ENCODE measurements at regions not wholly inside any gene's neighbourhood (a gene's known extent, or its start where the extent isn't known, plus 50 kb on each side); places are given as distances from the start of the nearest gene placed in this dataset.

DNA sequence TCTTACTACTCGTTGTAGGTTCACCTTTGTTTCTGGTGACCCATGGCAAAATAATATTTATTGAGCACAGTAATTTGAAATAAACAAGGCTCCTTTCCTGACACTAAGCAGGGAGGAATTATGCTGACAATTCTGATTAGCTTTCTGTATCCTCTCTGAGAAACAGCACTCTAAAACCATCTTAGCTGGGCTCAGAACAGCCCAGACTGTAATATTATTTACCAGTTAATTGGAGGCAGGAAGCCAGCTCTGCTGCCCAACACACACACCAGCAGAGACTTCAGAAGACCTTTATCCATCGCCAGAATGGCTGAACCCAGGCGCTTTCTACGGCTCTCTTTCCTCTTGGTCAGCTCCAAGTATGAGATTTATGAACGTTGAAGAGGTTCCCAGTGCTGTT lies 77.6 kb upstream of the FMN2 start:
- ATAC-seq (ENCODE audit: insufficient read depth, low FRiP score), result no peak
- Histone ChIP-seq H3K27ac (ENCODE audit: low read depth in 1 of 2, low read length in 1 of 2) (no peak overlapping the region), H3K4me3 (no peak overlapping the region), H3K36me3 (ENCODE audit: control insufficient read depth in 4 of 4, insufficient read depth in 4 of 4, low read length in 4 of 4) (no peaks in the 10 kb centered on the region), H3K27me3 (ENCODE audit: control insufficient read depth in 3 of 3, insufficient read depth in 3 of 3, low read length in 2 of 3) (no peaks in the 10 kb centered on the region), H3K9ac (ENCODE audit: insufficient read depth in 1 of 2, low read length in 2 of 2) (no peak overlapping the region), H3K9me3 (ENCODE audit: control insufficient read depth in 4 of 4, insufficient read depth in 3 of 4, low read length in 3 of 4) (peaks cover 2 to 13% (median 3%) of the 10 kb centered on the region in 4 donors), H3K4me1 (ENCODE audit: control insufficient read depth in 5 of 5, insufficient read depth in 5 of 5, low read length in 5 of 5) (no peaks in the 10 kb centered on the region)
- DNase-seq, result no peak
- no peak for TF ChIP-seq CTCF (IDR thresholded peaks at IDR 0.05; ENCODE audit: control extremely low read depth, extremely low read depth)
- WGBS, 2 donors, result 76 to 77% methylated on average over 5 of the region's 5 CpGs

DNA sequence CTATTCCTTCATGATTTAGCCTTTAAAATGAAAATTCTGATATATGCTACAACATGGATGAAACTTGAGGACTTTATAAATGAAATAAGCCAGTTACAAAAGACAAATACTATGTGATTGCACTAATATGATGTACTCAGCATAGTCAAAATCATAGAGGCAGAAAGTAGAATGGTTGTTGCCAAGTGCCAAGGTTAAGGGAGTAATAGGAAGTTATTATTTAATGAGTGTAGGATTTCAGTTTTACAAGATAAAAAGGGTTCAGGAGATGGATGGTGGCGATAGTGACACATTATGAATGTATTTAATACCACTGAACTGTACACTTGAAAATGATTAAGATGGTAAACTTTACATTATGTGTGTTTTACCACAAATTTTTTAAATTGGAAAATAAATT lies 73.1 kb upstream of the FMN2 start:
- WGBS, 2 donors, result 48 to 87% methylated on average over 1 of the region's 1 CpG
- H3K9ac ChIP-seq (ENCODE audit: insufficient read depth in 1 of 2, low read length in 2 of 2), result no peak overlapping the region
- DNase-seq (no peak), ATAC-seq (ENCODE audit: insufficient read depth, low FRiP score) (no peak)
- no peak overlapping the region for H3K4me3 ChIP-seq
- H3K4me1 ChIP-seq (ENCODE audit: control insufficient read depth in 5 of 5, insufficient read depth in 5 of 5, low read length in 5 of 5), result no peaks in the 10 kb centered on the region
- no peaks in the 10 kb centered on the region for H3K36me3 ChIP-seq (ENCODE audit: control insufficient read depth in 4 of 4, insufficient read depth in 4 of 4, low read length in 4 of 4)
- peaks cover 0 to 2% (median 0%) of the 10 kb centered on the region in 4 donors for H3K9me3 ChIP-seq (ENCODE audit: control insufficient read depth in 4 of 4, insufficient read depth in 3 of 4, low read length in 3 of 4)
- H3K27me3 ChIP-seq (ENCODE audit: control insufficient read depth in 3 of 3, insufficient read depth in 3 of 3, low read length in 2 of 3), result no peaks in the 10 kb centered on the region
- TF ChIP-seq CTCF (IDR thresholded peaks at IDR 0.05; ENCODE audit: control extremely low read depth, extremely low read depth), result no peak
- H3K27ac ChIP-seq (ENCODE audit: low read depth in 1 of 2, low read length in 1 of 2), result no peak overlapping the region

DNA sequence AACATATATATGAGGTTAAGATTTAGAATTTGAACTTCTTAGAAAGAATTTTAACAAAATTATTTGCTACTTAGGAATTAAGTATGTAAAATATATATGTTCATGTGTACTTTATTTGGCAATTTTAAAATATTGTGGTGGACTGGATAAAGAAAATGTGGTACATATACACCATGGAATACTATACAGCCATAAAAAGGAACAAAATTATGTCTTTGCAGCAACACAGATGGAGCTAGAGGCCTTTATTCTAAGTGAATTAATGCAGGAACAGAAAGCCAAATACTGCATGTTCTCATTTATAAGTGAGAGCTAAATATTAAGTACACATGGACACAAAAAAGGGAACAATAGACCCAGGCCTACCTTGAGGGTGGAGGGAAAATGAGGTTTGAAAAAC lies 72.2 kb upstream of the FMN2 start:
- no peaks in the 10 kb centered on the region for H3K4me1 ChIP-seq (ENCODE audit: control insufficient read depth in 5 of 5, insufficient read depth in 5 of 5, low read length in 5 of 5)
- no peaks in the 10 kb centered on the region for H3K27me3 ChIP-seq (ENCODE audit: control insufficient read depth in 3 of 3, insufficient read depth in 3 of 3, low read length in 2 of 3)
- no peaks in the 10 kb centered on the region for H3K36me3 ChIP-seq (ENCODE audit: control insufficient read depth in 4 of 4, insufficient read depth in 4 of 4, low read length in 4 of 4)
- H3K9me3 ChIP-seq (ENCODE audit: control insufficient read depth in 4 of 4, insufficient read depth in 3 of 4, low read length in 3 of 4), result peaks cover 0 to 2% (median 0%) of the 10 kb centered on the region in 4 donors
- DNase-seq (no peak), ATAC-seq (ENCODE audit: insufficient read depth, low FRiP score) (no peak)
- no peak for TF ChIP-seq CTCF (IDR thresholded peaks at IDR 0.05; ENCODE audit: control extremely low read depth, extremely low read depth)
- no peak overlapping the region for H3K4me3 ChIP-seq
- no peak overlapping the region for H3K27ac ChIP-seq (ENCODE audit: low read depth in 1 of 2, low read length in 1 of 2)
- no peak overlapping the region for H3K9ac ChIP-seq (ENCODE audit: insufficient read depth in 1 of 2, low read length in 2 of 2)

GRCh38 chr1:240020871-240021270 lies 70.8 kb upstream of the FMN2 start:
- ATAC-seq (ENCODE audit: insufficient read depth, low FRiP score) (no peak), DNase-seq (no peak)
- Histone ChIP-seq H3K27me3 (ENCODE audit: control insufficient read depth in 3 of 3, insufficient read depth in 3 of 3, low read length in 2 of 3) (no peaks in the 10 kb centered on the region), H3K36me3 (ENCODE audit: control insufficient read depth in 4 of 4, insufficient read depth in 4 of 4, low read length in 4 of 4) (no peaks in the 10 kb centered on the region), H3K9ac (ENCODE audit: insufficient read depth in 1 of 2, low read length in 2 of 2) (no peak overlapping the region), H3K4me1 (ENCODE audit: control insufficient read depth in 5 of 5, insufficient read depth in 5 of 5, low read length in 5 of 5) (no peaks in the 10 kb centered on the region), H3K9me3 (ENCODE audit: control insufficient read depth in 4 of 4, insufficient read depth in 3 of 4, low read length in 3 of 4) (peaks cover 0 to 2% (median 0%) of the 10 kb centered on the region in 4 donors), H3K27ac (ENCODE audit: low read depth in 1 of 2, low read length in 1 of 2) (no peak overlapping the region), H3K4me3 (no peak overlapping the region)
- 65 to 69% methylated on average over 3 of the region's 3 CpGs for WGBS, 2 donors
- no peak for TF ChIP-seq CTCF (IDR thresholded peaks at IDR 0.05; ENCODE audit: control extremely low read depth, extremely low read depth)

Measured in lung (tissue), 11 donors.